ENCODE measurements at regions not wholly inside any gene's neighbourhood (a gene's known extent, or its start where the extent isn't known, plus 50 kb on each side); places are given as distances from the start of the nearest gene placed in this dataset.

GRCh38 chr5:145470396-145470979 lies 364.7 kb downstream of the PRELID2 start:
- no peak for TF ChIP-seq CTCF (conservative IDR thresholded peaks at IDR 0.05; ENCODE audit: low read depth, low read length)
- TF ChIP-seq EZH2 (IDR thresholded peaks at IDR 0.05; ENCODE audit: borderline replicate concordance, low read depth, low read length, poor library complexity, severe bottlenecking), result no peak

Data from A673 (cell line).